ENCODE measurements at regions not wholly inside any gene's neighbourhood (a gene's known extent, or its start where the extent isn't known, plus 50 kb on each side); places are given as distances from the start of the nearest gene placed in this dataset.

DNA sequence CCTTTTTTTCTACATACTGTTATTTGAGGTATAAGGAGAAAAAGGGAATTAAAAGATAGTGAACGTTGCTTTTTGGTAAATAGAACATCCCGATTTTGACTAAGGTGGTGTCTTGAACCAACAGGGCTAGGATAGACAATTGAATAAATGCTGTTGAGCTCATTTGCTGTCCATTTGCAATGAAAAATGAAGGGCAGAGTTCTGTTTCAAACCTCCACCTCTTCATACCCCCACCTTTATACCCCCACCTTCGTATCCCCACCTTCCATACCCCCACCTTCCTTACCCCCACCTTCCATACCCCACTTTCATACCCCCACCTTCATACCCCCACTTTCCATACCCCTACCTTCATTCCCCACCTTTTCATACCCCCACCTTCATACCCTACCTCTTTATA, 93.4 kb upstream of the NAA20 start:
- DNase-seq (ENCODE audit: extremely low read depth in 1 of 2, low read depth in 1 of 2): no peak

DNA sequence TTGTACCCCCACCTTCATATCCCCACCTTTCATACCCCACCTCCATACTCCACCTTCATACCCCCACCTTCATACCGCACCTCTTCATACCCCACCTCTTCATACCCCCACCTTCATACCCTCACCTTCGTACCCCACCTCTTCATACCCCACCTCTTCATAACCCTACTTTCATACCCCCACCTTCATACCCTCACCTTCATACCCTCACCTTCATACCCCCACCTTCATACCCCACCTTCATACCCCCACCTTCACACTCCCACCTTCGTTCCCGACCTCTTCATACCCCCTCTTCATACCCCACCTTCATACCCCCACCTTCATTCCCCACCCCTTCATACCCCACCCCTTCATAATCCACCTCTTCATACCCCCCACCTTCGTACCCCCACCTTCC, 92.9 kb upstream of the NAA20 start:
- DNase-seq (ENCODE audit: extremely low read depth in 1 of 2, low read depth in 1 of 2): no peak

DNA sequence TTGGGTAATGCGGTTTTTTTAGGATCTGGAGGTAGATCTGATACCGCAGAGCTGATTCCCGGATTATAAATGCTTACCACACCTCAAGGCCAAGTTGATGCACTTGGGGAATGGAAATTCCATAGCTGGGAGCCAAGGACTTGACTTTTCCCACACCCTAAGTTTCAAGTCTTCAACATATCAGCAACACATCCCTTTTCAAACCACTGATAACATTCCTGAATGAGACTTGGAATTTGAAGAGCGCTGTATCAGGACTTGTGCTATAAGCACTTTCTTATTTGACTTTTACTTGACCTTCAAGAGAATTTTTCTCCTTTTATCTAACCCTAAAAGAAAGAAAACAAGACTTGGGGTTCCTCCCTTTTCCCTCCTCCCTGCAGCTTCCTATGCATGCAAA, 90.6 kb upstream of the NAA20 start:
- no peak for DNase-seq (ENCODE audit: extremely low read depth in 1 of 2, low read depth in 1 of 2)

DNA sequence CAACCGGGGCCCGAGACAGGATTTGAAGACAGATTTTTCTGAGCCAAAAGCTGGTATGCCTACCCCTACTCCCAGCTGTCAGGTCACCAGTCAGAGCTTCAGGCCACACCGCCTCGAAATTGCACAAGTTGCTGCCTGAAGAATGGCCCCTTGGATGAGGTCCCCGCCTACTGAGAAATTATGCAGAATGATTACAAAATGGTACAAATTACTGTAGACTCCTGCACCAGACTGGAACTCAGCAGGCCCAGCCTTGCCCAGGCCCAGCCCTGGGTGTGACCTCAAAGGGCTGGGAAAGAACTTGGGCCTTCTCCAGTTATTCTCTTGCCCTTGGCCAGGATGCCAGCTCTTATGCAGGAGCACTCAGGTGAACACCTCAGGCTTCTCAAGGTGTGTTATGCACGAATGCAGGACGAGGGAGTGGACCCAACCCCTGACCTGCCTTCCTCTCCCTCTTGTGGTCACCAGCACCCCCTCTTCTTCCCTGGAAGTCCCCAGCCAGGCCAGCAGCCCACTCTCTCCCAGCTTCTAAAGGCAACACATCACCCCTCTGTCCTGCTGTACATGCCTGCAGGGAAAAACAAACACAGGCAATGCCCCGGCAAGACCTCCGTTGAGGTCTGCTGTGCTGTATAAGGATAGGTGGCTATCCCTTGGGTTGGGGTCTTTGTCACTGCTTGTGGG, 88.7 kb upstream of the NAA20 start:
- DNase-seq (ENCODE audit: extremely low read depth in 1 of 2, low read depth in 1 of 2): no peak

DNA sequence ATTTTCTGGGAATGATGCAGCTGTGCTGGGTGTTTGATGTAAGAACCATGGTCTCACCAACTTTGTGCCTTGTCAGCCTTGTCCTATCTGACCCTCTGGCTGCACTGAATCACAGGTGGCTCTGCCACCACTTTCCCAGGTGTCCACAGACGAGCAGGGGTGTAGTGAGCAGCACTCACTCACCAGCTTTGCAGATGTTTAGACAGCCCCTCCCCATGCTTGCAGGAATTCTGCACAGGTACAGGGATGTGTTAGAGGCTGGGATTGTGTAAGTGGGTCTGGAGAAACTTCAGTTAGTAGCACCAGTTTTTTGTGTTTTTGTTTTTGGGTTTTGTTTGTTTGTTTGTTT, 88.2 kb upstream of the NAA20 start:
- no peak for DNase-seq (ENCODE audit: extremely low read depth in 1 of 2, low read depth in 1 of 2)

DNA sequence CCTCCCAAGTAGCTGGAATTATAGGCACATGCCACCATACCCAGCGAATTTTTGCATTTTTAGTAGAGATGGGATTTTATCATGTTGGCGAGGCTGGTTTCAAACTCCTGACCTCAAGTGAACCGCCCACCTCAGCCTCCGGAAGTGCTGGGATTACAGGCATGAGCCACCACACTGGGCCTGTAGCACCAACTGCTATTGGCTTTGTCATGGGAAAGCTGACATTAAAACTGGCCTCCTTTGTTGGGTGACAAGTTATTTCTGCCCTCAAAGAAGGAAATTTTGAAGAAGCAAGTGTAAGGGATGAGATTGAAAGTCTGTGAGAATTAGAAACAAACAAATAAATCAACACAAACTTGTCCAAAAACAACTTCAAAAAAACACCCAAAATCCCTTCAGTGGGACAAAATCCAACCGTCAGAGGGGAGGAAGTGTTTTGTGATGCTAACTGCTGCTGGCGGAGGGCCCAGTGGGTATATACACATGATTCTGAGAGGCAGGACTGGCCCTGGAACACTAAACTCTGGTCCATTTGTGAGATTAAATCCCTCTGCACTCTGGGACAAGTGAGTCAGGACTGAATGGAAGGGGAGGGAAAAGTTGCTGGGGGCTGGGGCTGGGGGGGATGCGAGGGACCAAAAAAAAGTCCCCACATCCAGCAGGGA, 87.5 kb upstream of the NAA20 start:
- no peak for DNase-seq (ENCODE audit: extremely low read depth in 1 of 2, low read depth in 1 of 2)

DNA sequence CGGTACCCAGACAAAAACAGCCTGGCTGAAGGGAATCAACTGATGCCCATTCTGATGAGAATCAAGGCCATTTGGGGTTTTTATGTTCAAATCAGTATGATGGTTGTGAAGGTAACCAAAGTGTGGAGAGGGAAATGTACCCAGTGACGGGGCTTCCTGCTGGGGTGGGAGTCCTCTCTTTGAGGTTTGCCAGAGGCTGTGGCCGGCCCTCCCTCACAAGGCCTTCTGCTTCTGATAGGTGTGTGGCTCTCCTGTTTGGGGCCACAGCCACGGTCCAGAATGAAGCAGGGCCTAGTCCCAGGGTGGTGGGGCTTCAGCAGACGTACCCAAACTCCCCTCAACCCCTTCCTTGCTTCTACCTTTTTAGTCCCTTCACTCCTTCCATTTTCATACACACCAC, 86.7 kb upstream of the NAA20 start:
- DNase-seq (ENCODE audit: extremely low read depth in 1 of 2, low read depth in 1 of 2): no peak

DNA sequence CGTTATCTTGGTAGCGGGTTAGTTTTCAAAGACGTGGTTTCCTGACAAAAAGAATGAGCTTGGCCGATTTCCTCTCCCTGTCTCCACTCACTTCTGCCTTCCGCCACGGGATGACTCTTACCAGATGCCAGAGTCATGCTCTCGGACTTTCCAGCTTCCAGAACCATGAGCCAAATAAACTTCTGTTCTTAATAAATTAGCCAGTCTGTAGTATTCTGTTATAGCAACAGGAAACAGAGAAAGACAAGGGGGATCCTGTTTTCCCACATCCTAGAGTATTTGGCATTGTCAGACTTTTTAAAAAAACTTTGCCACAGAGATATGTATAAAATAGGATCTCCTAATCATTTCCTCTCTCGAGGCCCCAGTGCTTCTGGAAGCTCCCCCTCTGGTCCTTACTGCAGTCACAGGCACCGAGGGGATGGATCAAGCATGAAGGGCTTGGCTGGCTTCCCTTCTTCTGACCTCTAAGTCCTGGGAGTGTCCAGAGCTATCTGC, 84.9 kb upstream of the NAA20 start:
- DNase-seq (ENCODE audit: extremely low read depth in 1 of 2, low read depth in 1 of 2): no peak

DNA sequence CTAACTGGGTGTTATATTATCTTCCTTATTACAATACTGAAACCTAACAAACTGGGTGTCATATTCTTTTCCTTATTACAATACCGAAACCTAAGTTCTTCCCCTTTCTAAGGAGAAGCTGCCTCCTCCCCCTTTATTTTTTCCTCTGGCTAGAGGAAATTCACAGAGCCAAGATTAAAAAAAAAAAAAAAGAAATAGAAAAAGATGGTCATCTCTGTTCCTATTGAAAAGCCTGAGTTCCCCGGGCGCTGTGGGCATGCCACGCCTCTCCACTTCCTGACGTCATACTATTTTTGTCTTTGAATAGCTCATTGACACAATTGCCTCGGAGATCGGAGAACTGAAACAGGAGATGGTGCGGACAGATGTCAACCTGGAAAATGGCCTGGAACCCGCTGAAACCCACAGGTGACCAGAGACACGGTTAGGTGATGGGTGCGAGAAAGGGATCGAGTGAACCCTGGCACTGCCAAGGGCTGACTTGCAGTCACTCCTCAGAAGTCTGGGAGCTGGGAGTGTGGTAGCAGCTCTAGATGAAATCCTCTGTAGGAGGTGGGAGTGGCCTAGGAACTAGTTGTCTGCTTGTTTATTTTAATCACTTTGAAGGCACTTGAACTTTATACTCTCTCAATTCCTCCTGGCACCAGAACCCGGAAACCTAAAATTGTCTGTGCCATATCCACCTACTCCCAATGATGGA, 82.2 kb upstream of the NAA20 start:
- no peak for DNase-seq (ENCODE audit: extremely low read depth in 1 of 2, low read depth in 1 of 2)

DNA sequence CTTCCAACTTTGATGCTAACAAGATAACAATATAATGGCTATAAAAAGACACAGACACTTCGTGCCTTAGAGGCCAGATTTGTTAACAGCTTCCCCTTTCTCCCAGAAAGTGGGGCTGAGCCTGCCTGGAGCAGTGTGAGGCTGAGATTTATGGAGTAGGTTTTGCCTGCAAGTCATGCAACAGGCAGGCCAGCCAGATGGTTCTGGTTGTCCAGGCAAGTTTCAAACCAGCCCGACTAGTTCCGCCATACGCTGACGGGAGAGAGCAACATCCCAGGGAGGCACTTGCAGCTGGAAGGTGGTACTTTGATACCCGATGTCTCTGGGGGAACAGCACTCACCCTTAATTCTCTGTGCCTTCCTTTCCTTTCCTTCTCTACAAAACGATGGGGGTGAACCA, 81.3 kb upstream of the NAA20 start:
- DNase-seq (ENCODE audit: extremely low read depth in 1 of 2, low read depth in 1 of 2): no peak

DNA sequence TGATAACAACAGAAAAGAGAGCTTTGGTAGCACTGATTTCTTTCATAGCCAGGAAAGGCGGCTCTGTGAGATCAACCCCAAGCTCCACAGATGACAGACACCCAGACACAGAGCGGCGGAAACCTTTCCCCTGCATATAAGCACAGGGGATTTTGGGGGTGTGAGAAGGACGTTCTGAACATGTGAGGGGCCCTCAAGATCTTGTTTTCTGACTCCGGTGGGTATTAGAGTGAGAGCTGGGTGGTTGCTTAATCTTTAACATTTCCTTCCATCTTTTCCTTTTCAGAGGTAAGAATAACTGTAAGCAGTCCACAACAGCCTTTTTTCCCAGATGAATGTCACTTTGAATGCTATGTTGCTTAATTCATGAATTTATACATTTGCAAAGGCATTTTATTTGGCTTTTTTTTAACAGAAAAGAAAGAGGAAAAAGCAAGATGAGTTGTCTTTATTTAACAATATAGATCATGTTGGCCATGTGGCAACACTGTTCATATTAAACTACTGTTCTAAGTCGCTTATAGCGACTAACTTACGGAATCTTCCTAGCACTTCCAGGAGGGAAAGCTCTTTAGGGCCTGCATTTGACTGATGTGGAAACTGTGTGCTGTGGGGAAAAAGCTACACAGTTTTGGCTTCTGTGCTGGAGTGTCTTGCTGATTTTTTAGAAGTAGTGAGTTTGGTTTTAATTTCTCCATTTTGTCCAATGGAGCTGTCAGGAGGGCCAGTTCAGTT, 80.5 kb upstream of the NAA20 start:
- DNase-seq (ENCODE audit: extremely low read depth in 1 of 2, low read depth in 1 of 2): no peak

DNA sequence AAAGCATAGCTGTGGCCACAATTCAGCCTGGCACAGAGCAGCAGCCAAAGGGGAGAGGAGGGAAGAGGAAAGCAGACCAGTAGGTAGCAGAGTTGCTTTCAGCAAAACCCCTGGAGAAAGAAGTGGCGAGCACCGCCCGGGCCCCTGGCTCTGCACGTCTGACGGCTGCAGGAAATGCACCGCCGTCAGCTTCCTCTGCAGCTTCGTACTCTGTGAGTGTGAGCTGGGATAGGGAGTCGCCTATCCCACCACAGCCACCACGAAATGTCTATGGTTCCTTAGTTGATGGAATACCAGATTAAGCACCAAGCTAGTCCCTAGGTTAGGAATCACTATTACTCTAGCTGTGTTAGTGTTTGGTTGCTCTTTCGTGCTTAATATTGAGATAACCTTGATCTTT, 79.9 kb upstream of the NAA20 start:
- DNase-seq (ENCODE audit: extremely low read depth in 1 of 2, low read depth in 1 of 2): no peak

DNA sequence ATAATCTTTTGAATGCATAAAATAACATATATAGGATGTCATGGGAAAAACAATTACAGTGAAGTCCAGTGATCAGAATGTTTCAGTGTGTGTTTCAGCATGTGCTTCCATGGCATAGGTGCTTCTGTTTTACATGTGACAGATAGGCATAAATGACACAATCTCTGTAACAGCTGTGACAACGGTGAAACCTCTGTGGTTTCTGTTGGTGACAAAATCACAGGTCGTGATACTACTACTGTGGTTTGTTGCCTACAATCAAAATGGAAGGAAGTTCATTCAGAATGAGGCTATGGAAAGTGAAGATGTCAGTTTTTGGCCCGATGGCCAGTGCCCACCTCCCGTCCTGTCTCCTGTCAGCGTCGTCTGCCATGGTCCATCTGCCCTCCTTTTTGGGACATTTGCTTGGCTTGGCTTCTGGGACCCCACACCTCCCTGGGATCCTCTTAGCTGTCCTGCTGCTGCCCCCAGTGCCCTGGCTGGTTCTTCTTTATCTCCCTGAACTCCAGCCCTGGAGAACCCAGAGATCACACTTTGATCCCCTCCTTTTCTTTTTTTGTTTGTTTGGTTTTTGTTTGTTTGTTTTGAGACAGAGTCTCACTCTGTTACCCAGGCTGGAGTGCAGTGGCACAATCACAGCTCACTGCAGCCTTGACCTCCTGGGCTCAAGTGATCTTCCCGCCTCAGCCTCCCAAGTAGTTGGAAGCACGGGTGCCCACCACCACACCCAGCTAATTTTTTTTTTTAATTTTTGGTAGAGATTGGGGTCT, 79.3 kb upstream of the NAA20 start:
- DNase-seq (ENCODE audit: extremely low read depth in 1 of 2, low read depth in 1 of 2): peak in 1 of 2 donors; percentile 36

DNA sequence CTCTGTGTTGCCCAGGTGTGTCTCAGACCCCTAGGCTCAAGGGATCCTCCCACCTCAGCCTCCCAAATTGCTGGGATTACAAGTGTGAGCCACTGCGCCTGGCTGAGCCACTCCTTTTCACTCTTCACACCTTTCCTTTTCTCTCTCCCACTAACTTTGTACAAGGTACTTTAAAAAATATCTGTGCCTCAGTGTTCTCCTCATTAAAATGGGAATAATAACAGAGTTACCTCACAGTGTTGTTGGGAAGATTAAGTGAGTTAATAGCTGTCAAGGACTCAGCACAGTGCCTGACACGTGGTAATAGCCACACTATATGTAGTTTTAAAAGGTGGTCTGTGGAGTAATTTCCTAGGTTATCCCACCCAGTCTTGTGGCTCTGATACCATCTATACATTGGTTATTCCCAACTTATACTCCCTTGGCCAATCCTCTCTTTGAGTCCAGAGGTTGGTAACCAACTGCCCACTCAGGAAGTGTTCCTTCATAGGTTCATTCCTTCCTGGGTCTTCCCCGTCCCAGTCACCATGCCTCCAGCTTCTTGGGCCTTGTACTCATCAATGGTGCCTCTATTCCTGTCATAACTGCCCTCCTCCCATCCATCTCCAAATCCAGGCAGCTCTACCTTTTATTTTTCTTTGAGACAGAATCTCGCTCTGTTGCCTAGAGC, 78.6 kb upstream of the NAA20 start:
- DNase-seq (ENCODE audit: extremely low read depth in 1 of 2, low read depth in 1 of 2): no peak

DNA sequence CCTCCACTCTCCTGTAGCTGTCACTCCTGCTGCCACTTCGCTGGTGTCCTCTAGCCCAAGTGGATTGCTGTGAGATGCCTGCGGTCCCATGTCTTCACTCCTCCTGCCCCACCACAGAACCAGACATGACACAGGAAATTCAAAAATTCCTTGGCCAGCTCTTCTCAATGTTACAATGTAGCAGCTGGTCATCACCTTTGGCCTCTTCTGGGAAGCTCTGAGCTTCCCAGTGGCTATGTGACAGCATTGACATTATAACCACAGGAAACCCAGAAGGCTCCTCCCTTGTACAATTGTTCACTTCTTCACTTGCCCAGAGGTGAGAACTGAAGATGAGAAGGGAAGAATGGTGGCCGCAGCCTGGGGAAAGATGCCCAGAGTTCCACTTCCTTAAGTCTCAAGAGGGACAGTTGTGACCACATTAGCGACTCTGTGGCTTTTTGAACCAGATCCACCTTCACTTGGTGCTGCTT, 76.1 kb upstream of the NAA20 start:
- no peak for DNase-seq (ENCODE audit: extremely low read depth in 1 of 2, low read depth in 1 of 2)

DNA sequence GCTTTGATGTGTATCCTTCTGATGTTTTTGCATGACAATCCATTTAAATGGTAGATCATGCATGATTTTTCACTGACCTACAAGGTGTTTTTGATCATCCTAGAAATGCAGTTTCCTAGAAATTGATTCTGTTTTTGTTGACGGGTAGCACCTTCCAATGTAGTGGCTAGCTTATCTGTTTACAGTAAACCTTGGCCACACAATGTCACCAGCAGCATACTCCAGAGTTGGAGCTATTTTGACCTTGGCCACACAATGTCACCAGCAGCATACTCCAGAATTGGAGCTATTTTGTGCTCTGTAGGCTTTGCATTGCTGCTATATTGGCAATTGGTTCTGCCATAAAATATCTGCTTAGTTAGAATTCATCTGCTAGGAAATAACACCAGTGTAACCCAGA, 74.6 kb upstream of the NAA20 start:
- no peak for DNase-seq (ENCODE audit: extremely low read depth in 1 of 2, low read depth in 1 of 2)

DNA sequence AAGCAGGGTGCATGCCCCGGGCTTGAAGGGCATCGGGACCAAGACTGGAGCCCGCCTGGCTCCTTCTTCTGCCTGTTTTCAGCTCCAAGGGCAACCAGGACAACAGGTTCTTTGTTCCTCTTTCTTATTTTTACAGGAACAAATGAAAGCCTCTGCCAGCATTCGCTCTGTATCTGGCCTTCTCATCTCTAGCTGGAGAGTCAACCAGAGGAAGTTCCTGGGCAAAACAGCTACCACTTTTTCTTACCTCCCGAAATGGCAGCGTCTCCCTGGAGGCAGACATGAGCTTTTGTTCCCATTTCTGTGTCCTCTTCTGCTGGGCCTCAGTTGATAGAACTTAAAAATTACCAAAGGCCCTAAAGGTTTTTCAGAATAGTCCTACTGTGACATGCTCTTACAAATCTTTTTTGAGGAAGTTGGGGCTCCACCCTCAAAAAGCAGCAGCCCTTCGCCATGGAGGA, 74.1 kb upstream of the NAA20 start:
- DNase-seq (ENCODE audit: extremely low read depth in 1 of 2, low read depth in 1 of 2): no peak

DNA sequence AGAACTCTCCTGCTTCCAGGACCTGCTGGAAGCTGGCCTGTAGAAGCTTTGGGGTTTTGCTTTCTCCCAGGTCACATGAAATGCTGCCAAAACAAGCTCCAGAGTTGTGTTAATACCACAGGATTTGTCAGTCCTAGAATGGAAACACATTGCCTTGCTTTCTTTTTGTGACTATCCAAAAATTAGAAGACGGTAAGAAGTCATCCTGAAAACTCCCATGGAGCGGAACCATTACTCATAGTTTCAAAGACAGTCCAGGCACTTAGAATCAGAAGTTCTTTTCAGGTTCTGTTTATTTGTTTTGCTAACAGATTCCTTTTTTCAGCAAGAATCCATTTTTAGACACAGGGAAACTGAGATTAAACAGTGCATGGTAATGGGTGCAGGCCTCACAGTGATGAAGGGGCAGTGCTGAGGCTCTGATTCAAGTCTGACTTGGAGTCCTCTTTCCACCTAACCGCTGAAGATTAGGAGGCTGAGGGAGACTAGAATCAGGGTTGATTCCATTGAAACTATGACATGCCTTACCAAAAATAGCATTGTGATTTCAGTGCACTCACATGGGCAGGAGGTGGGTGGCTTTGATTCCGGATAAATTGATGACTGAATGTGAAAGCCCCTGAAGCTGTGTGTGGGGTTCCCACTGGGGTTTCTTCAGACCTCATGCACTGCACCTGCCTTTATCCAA, 72.2 kb upstream of the NAA20 start:
- DNase-seq (ENCODE audit: extremely low read depth in 1 of 2, low read depth in 1 of 2): peak; percentile 7 to 43

Data from stimulated activated CD8-positive, alpha-beta memory T cell treated with anti-CD3 and anti-CD28 coated beads, Interleukin-7, amount 100 ng/mL, for 48 hours (primary cell).